DOHH2 (cell line): ENCODE measurements at regions not wholly inside any gene's neighbourhood (a gene's known extent, or its start where the extent isn't known, plus 50 kb on each side); places are given as distances from the start of the nearest gene placed in this dataset.

Experiments
- EZH2phosphoT487 ChIP-seq: fragments of 200-600 bp; sonication (generic); IDR thresholded peaks from 2 replicates; pipeline ENCODE4 v1.6.1; 2017; ENCODE audit warnings: borderline replicate concordance, mild to moderate bottlenecking, antibody characterized with exemption, low read length, moderate library complexity, mixed read lengths
- TF ChIP-seq, protein P1 (sequence below): fragments of 200-600 bp; sonication (generic); IDR thresholded peaks from one replicate; pipeline ENCODE4 v1.5.1; 2014; ENCODE audit warnings: antibody characterized with exemption, mild to moderate bottlenecking, low read depth, low read length; ENCODE audit not compliant: poor library complexity, severe bottlenecking

DNA sequence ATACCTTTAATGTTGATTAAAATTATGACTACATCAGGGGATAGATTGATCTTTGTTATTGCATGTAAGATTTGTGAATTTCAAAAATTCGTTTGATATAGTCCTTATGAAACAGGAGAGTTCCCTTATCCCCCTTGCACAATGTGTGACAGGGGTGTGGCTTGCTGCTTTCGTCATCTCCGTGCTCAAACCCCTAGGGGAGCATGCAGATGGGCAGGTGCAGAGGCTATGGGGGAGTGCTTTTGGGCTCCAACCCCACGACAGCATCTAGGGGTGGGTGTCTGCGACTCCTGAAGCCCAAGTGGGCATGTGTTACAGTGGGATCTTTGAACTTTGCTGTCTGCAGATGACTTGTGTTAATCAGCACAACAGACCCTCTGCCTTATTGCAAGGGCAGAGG lies 360.1 kb upstream of the GOLIM4 start:
- TF ChIP-seq, protein P1, sequence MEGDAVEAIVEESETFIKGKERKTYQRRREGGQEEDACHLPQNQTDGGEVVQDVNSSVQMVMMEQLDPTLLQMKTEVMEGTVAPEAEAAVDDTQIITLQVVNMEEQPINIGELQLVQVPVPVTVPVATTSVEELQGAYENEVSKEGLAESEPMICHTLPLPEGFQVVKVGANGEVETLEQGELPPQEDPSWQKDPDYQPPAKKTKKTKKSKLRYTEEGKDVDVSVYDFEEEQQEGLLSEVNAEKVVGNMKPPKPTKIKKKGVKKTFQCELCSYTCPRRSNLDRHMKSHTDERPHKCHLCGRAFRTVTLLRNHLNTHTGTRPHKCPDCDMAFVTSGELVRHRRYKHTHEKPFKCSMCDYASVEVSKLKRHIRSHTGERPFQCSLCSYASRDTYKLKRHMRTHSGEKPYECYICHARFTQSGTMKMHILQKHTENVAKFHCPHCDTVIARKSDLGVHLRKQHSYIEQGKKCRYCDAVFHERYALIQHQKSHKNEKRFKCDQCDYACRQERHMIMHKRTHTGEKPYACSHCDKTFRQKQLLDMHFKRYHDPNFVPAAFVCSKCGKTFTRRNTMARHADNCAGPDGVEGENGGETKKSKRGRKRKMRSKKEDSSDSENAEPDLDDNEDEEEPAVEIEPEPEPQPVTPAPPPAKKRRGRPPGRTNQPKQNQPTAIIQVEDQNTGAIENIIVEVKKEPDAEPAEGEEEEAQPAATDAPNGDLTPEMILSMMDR, result no peak
- no peak for TF ChIP-seq EZH2phosphoT487
